SK-N-SH (cell line): ENCODE measurements at regions not wholly inside any gene's neighbourhood (a gene's known extent, or its start where the extent isn't known, plus 50 kb on each side); places are given as distances from the start of the nearest gene placed in this dataset.

ENCODE experiments used
- EP300 ChIP-seq, 2 experiments: IDR thresholded peaks; 2 replicates each; pipeline versions ENCODE4 v1.4.0 to v1.6.1; 2012; ENCODE audit warnings: borderline replicate concordance in 1 of 2, low read depth in 1 of 2, low read length in 1 of 2
- MXI1 ChIP-seq: IDR thresholded peaks from 2 replicates; pipeline ENCODE4 v1.6.1; 2012; ENCODE audit warnings: mild to moderate bottlenecking, low read depth, low read length, improper control_type of control experiment
- RFX5 ChIP-seq: IDR thresholded peaks from 2 replicates; pipeline ENCODE4 v1.6.1; 2012; ENCODE audit warnings: mild to moderate bottlenecking, improper control_type of control experiment, low read length
- YY1 ChIP-seq: IDR thresholded peaks from 2 replicates; pipeline ENCODE4 v1.4.0; 2012; ENCODE audit warnings: low read depth, mild to moderate bottlenecking

- TF ChIP-seq RFX5 (no peak), YY1 (no peak), EP300 (IDR thresholded peaks at IDR 0.05; ENCODE audit: borderline replicate concordance in 1 of 2, low read depth in 1 of 2, low read length in 1 of 2) (no peak), MXI1 (no peak)
Measured at GRCh38 chr10:44845361-44846175, 65.6 kb upstream of the TMEM72 start.
